DND-41 (cell line): ENCODE measurements at regions not wholly inside any gene's neighbourhood (a gene's known extent, or its start where the extent isn't known, plus 50 kb on each side); places are given as distances from the start of the nearest gene placed in this dataset.
"Not testable (repeated sequence)": the region's sequence is repeated elsewhere in the genome, so short reads cannot be mapped to it uniquely, and the experiment has no call there.

Source experiments
- ATAC-seq: fragments of 200-7000 bp; cut with Tn5 transposase; 3 replicates; pipeline ENCODE4 v1.9.1; 2021; ENCODE audit warnings: low read depth; ENCODE audit not compliant: insufficient read depth
- DNase-seq: peaks from one replicate; pipeline ENCODE4 v3.0.0-alpha.2; 2020
- H2AFZ ChIP-seq: 2 replicates; pipeline ENCODE4 v1.6.0; 2012; ENCODE audit warnings: low read depth, low read length
- H3K27ac ChIP-seq: 2 replicates; pipeline ENCODE4 v1.5.1; 2012; ENCODE audit warnings: low read length, inconsistent platforms
- H3K27me3 ChIP-seq: fragments of 200-600 bp; sonication (generic); 2 replicates; pipeline ENCODE4 v1.6.0; 2012; ENCODE audit warnings: low read length, mild to moderate bottlenecking, inconsistent platforms; ENCODE audit not compliant: insufficient read depth, poor library complexity
- H3K36me3 ChIP-seq: 2 replicates; pipeline ENCODE4 v1.5.1; 2012; ENCODE audit warnings: low read length, inconsistent platforms; ENCODE audit not compliant: insufficient read depth
- H3K4me1 ChIP-seq: 2 replicates; pipeline ENCODE4 v1.5.1; 2012; ENCODE audit warnings: mild to moderate bottlenecking, low read length; ENCODE audit not compliant: insufficient read depth
- H3K4me2 ChIP-seq: 2 replicates; pipeline ENCODE4 v1.6.0; 2012; ENCODE audit warnings: mild to moderate bottlenecking, moderate library complexity, low read length, inconsistent platforms; ENCODE audit not compliant: insufficient read depth
- H3K4me3 ChIP-seq, 2 experiments: fragments of 200-600 bp in 1 of 2; shearing (Covaris generic) in 1 of 2; 2 replicates each; pipeline ENCODE4 v1.5.1; 2012 to 2016; ENCODE audit warnings: inconsistent platforms in 2 of 2, low read length in 2 of 2, mild to moderate bottlenecking in 2 of 2, low read depth in 1 of 2, moderate library complexity in 1 of 2
- H3K79me2 ChIP-seq: 2 replicates; pipeline ENCODE4 v1.6.0; 2012; ENCODE audit warnings: low read length, inconsistent platforms; ENCODE audit not compliant: insufficient read depth
- H3K9ac ChIP-seq: 2 replicates; pipeline ENCODE4 v1.6.0; 2012; ENCODE audit warnings: low read depth, mild to moderate bottlenecking, inconsistent platforms, low read length, moderate library complexity
- H3K9me3 ChIP-seq: 2 replicates; pipeline ENCODE4 v1.5.1; 2012; ENCODE audit warnings: low read length, moderate library complexity, mild to moderate bottlenecking, inconsistent platforms; ENCODE audit not compliant: insufficient read depth, severe bottlenecking
- H4K20me1 ChIP-seq: 2 replicates; pipeline ENCODE4 v1.6.0; 2012; ENCODE audit warnings: low read length; ENCODE audit not compliant: insufficient read depth
- CTCF ChIP-seq: IDR thresholded peaks from 2 replicates; pipeline ENCODE4 v1.5.1; 2012; ENCODE audit warnings: borderline replicate concordance, low read length, moderate library complexity, mild to moderate bottlenecking; ENCODE audit not compliant: poor library complexity, severe bottlenecking; ENCODE audit errors: extremely low read depth
- EZH2 ChIP-seq: IDR thresholded peaks from 3 replicates; pipeline ENCODE4 v1.6.1; 2012; ENCODE audit warnings: borderline replicate concordance, low read depth, mild to moderate bottlenecking, moderate library complexity, low read length, inconsistent platforms; ENCODE audit not compliant: severe bottlenecking

DNA sequence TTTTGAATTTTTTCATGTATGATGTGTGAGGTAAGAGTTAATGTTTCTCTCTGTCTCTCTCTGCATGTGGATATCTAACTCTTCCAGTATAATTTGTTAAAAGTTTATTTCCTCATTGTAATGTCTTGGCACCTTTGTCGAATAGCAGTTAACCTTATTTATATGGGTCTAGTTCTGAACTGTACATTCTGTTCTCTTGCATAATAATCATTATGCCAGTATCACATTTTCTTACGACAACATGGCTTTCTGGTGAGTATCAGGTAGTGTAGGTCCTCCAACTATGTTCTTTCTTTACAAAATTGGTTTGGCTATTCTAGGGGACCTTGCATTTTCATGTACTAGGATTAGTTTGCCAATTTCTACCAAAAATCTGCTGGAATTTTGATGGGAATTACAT, 337.0 kb upstream of the FZD8 start:
- no peaks in the 10 kb centered on the region for H3K4me1 ChIP-seq
- TF ChIP-seq EZH2 (no peak), CTCF (no peak)
- H3K4me2 ChIP-seq: no peak overlapping the region
- no peak overlapping the region for H3K4me3 ChIP-seq
- H3K27me3 ChIP-seq: no peaks in the 10 kb centered on the region
- H3K79me2 ChIP-seq: no peaks in the 10 kb centered on the region
- no peak overlapping the region for H2AFZ ChIP-seq
- H3K9ac ChIP-seq: no peak overlapping the region
- no peak overlapping the region for H3K27ac ChIP-seq
- no peaks in the 10 kb centered on the region for H4K20me1 ChIP-seq
- no peak for DNase-seq
- H3K36me3 ChIP-seq: no peaks in the 10 kb centered on the region
- H3K9me3 ChIP-seq: no peaks in the 10 kb centered on the region
- ATAC-seq: no peak

DNA sequence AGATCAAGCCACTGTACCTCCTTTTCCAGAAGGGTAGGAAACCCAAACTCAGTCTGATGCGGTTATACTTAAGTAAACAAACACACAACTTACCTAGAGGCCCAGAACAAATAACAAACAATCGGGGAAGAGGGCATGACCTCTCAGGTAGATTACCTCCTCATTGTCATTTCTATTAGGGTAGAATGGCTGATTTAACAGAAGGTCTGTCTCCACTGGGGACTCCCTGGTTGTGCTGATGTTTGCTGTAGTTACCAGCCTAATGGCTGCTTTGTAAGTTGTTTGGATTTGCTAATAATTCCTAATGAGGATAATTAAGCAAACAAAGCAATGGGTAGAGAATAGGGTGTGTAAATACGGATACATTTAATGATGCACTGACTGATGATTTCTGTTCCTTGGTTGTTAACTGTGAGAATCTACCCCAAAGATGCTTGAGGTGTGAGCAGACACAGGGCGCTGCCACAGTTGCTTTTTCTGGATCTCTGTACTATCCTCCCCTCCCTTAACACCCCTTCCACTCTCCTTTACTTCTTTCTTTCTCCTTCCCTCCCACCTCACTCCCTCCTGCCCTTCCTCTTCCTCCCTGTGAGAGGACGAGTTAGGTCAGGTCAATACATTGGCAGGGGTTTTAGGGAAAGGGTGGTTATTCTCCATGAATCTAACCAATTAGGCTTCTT, 332.0 kb upstream of the FZD8 start:
- not testable (repeated sequence) for H3K27ac ChIP-seq, H3K4me2 ChIP-seq, H3K36me3 ChIP-seq, H3K4me3 ChIP-seq, H2AFZ ChIP-seq, H3K27me3 ChIP-seq, H3K9me3 ChIP-seq, ATAC-seq, H4K20me1 ChIP-seq, DNase-seq, H3K9ac ChIP-seq, H3K4me1 ChIP-seq, H3K79me2 ChIP-seq

GRCh38 chr10:35972275-35972674, 330.2 kb upstream of the FZD8 start:
- H3K27ac ChIP-seq: no peak overlapping the region
- no peaks in the 10 kb centered on the region for H3K9me3 ChIP-seq
- no peaks in the 10 kb centered on the region for H4K20me1 ChIP-seq
- H3K36me3 ChIP-seq: no peaks in the 10 kb centered on the region
- no peaks in the 10 kb centered on the region for H3K79me2 ChIP-seq
- TF ChIP-seq CTCF (no peak), EZH2 (no peak)
- H3K27me3 ChIP-seq: no peaks in the 10 kb centered on the region
- no peaks in the 10 kb centered on the region for H3K4me1 ChIP-seq
- no peak for ATAC-seq
- no peak overlapping the region for H2AFZ ChIP-seq
- no peak overlapping the region for H3K9ac ChIP-seq
- H3K4me3 ChIP-seq: no peak overlapping the region
- H3K4me2 ChIP-seq: no peak overlapping the region
- DNase-seq: no peak

GRCh38 chr10:35971397-35971796, 329.3 kb upstream of the FZD8 start:
- H3K27ac ChIP-seq: no peak overlapping the region
- no peaks in the 10 kb centered on the region for H3K79me2 ChIP-seq
- no peaks in the 10 kb centered on the region for H3K4me1 ChIP-seq
- no peaks in the 10 kb centered on the region for H3K27me3 ChIP-seq
- TF ChIP-seq CTCF (no peak), EZH2 (no peak)
- no peaks in the 10 kb centered on the region for H4K20me1 ChIP-seq
- no peak overlapping the region for H3K4me2 ChIP-seq
- no peak overlapping the region for H3K4me3 ChIP-seq
- DNase-seq (no peak), ATAC-seq (no peak)
- H3K36me3 ChIP-seq: no peaks in the 10 kb centered on the region
- no peak overlapping the region for H3K9ac ChIP-seq
- H3K9me3 ChIP-seq: no peaks in the 10 kb centered on the region
- no peak overlapping the region for H2AFZ ChIP-seq
